DND-41 (cell line): ENCODE measurements at regions not wholly inside any gene's neighbourhood (a gene's known extent, or its start where the extent isn't known, plus 50 kb on each side); places are given as distances from the start of the nearest gene placed in this dataset.

Experiments used
- ATAC-seq: fragments of 200-7000 bp; cut with Tn5 transposase; 3 replicates; pipeline ENCODE4 v1.9.1; 2021; ENCODE audit warnings: low read depth; ENCODE audit not compliant: insufficient read depth
- DNase-seq: peaks from one replicate; pipeline ENCODE4 v3.0.0-alpha.2; 2020
- H2AFZ ChIP-seq: 2 replicates; pipeline ENCODE4 v1.6.0; 2012; ENCODE audit warnings: low read depth, low read length
- H3K27ac ChIP-seq: 2 replicates; pipeline ENCODE4 v1.5.1; 2012; ENCODE audit warnings: low read length, inconsistent platforms
- H3K27me3 ChIP-seq: fragments of 200-600 bp; sonication (generic); 2 replicates; pipeline ENCODE4 v1.6.0; 2012; ENCODE audit warnings: low read length, mild to moderate bottlenecking, inconsistent platforms; ENCODE audit not compliant: insufficient read depth, poor library complexity
- H3K36me3 ChIP-seq: 2 replicates; pipeline ENCODE4 v1.5.1; 2012; ENCODE audit warnings: low read length, inconsistent platforms; ENCODE audit not compliant: insufficient read depth
- H3K4me1 ChIP-seq: 2 replicates; pipeline ENCODE4 v1.5.1; 2012; ENCODE audit warnings: mild to moderate bottlenecking, low read length; ENCODE audit not compliant: insufficient read depth
- H3K4me2 ChIP-seq: 2 replicates; pipeline ENCODE4 v1.6.0; 2012; ENCODE audit warnings: mild to moderate bottlenecking, moderate library complexity, low read length, inconsistent platforms; ENCODE audit not compliant: insufficient read depth
- H3K4me3 ChIP-seq, 2 experiments: fragments of 200-600 bp in 1 of 2; shearing (Covaris generic) in 1 of 2; 2 replicates each; pipeline ENCODE4 v1.5.1; 2012 to 2016; ENCODE audit warnings: inconsistent platforms in 2 of 2, low read length in 2 of 2, mild to moderate bottlenecking in 2 of 2, low read depth in 1 of 2, moderate library complexity in 1 of 2
- H3K79me2 ChIP-seq: 2 replicates; pipeline ENCODE4 v1.6.0; 2012; ENCODE audit warnings: low read length, inconsistent platforms; ENCODE audit not compliant: insufficient read depth
- H3K9ac ChIP-seq: 2 replicates; pipeline ENCODE4 v1.6.0; 2012; ENCODE audit warnings: low read depth, mild to moderate bottlenecking, inconsistent platforms, low read length, moderate library complexity
- H3K9me3 ChIP-seq: 2 replicates; pipeline ENCODE4 v1.5.1; 2012; ENCODE audit warnings: low read length, moderate library complexity, mild to moderate bottlenecking, inconsistent platforms; ENCODE audit not compliant: insufficient read depth, severe bottlenecking
- H4K20me1 ChIP-seq: 2 replicates; pipeline ENCODE4 v1.6.0; 2012; ENCODE audit warnings: low read length; ENCODE audit not compliant: insufficient read depth
- EZH2 ChIP-seq: IDR thresholded peaks from 3 replicates; pipeline ENCODE4 v1.6.1; 2012; ENCODE audit warnings: borderline replicate concordance, low read depth, mild to moderate bottlenecking, moderate library complexity, low read length, inconsistent platforms; ENCODE audit not compliant: severe bottlenecking
- TF ChIP-seq, protein P1 (sequence below): IDR thresholded peaks from 2 replicates; pipeline ENCODE4 v1.5.1; 2012; ENCODE audit warnings: borderline replicate concordance, low read length, moderate library complexity, mild to moderate bottlenecking; ENCODE audit not compliant: poor library complexity, severe bottlenecking; ENCODE audit errors: extremely low read depth

DNA sequence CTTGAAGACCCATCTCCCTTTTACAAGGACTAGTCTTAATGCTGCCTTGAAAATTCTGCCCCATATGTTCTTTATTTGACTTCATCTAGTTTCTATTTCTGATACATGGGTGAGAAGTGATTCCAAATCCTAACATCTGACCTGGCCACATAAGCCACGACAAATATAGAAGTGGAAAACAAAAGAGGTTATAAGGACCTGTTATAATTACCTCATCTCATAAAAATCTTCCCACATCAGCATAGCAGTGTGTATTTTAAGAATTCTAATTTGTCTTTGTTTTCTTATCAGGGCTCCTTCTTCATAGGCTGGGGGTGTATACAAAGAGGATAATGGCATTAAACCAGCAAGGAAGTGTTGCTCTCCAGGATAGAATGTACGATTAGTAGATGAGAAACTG lies 1007.4 kb downstream of the TTLL7 start:
- Histone ChIP-seq H3K27me3 (no peaks in the 10 kb centered on the region), H3K79me2 (no peaks in the 10 kb centered on the region), H3K4me1 (no peaks in the 10 kb centered on the region), H2AFZ (no peak overlapping the region), H3K36me3 (no peaks in the 10 kb centered on the region), H3K9me3 (no peaks in the 10 kb centered on the region), H4K20me1 (no peaks in the 10 kb centered on the region), H3K4me3 (no peak overlapping the region), H3K4me2 (no peak overlapping the region), H3K27ac (no peak overlapping the region), H3K9ac (no peak overlapping the region)
- TF ChIP-seq, protein P1, sequence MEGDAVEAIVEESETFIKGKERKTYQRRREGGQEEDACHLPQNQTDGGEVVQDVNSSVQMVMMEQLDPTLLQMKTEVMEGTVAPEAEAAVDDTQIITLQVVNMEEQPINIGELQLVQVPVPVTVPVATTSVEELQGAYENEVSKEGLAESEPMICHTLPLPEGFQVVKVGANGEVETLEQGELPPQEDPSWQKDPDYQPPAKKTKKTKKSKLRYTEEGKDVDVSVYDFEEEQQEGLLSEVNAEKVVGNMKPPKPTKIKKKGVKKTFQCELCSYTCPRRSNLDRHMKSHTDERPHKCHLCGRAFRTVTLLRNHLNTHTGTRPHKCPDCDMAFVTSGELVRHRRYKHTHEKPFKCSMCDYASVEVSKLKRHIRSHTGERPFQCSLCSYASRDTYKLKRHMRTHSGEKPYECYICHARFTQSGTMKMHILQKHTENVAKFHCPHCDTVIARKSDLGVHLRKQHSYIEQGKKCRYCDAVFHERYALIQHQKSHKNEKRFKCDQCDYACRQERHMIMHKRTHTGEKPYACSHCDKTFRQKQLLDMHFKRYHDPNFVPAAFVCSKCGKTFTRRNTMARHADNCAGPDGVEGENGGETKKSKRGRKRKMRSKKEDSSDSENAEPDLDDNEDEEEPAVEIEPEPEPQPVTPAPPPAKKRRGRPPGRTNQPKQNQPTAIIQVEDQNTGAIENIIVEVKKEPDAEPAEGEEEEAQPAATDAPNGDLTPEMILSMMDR = no peak
- no peak for TF ChIP-seq EZH2
- ATAC-seq = no peak
- no peak for DNase-seq

DNA sequence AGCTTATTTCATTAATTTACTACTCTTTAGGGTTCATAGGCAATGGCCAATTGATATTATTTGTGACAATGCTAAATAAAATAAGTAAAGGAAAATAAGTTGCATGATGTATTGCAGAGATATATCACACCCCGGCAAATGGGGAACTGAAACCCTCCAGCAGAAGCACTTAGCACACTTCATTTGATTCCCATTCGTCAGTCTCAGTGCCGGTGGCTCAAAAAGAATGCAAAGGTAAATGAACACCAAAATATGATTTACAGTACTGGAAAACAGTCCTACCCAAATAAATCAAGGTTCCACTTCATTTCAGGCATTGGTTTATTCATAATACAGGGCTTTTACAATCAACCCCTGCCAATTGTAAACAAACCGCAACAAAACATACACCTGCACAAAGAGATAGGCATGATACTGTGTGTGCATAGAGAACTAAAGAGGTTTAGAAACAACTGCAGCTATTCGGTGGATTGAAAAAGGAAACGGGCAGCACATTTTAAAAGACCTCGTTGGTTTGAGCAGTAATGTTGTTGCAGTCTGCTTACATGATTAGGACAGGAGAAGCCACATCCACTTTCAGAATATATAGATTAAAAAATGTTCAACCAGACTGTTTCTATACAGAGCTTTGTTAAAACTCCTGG lies 1019.2 kb downstream of the TTLL7 start:
- TF ChIP-seq, protein P1 = no peak
- no peak for TF ChIP-seq EZH2
- Histone ChIP-seq H3K4me3 (no peak overlapping the region), H3K4me1 (no peaks in the 10 kb centered on the region), H3K4me2 (no peak overlapping the region), H3K79me2 (no peaks in the 10 kb centered on the region), H4K20me1 (no peaks in the 10 kb centered on the region), H3K27me3 (no peaks in the 10 kb centered on the region), H3K36me3 (no peaks in the 10 kb centered on the region), H3K9me3 (no peaks in the 10 kb centered on the region), H2AFZ (no peak overlapping the region), H3K9ac (no peak overlapping the region), H3K27ac (no peak overlapping the region)
- ATAC-seq = peak; percentile 67
- no peak for DNase-seq

DNA sequence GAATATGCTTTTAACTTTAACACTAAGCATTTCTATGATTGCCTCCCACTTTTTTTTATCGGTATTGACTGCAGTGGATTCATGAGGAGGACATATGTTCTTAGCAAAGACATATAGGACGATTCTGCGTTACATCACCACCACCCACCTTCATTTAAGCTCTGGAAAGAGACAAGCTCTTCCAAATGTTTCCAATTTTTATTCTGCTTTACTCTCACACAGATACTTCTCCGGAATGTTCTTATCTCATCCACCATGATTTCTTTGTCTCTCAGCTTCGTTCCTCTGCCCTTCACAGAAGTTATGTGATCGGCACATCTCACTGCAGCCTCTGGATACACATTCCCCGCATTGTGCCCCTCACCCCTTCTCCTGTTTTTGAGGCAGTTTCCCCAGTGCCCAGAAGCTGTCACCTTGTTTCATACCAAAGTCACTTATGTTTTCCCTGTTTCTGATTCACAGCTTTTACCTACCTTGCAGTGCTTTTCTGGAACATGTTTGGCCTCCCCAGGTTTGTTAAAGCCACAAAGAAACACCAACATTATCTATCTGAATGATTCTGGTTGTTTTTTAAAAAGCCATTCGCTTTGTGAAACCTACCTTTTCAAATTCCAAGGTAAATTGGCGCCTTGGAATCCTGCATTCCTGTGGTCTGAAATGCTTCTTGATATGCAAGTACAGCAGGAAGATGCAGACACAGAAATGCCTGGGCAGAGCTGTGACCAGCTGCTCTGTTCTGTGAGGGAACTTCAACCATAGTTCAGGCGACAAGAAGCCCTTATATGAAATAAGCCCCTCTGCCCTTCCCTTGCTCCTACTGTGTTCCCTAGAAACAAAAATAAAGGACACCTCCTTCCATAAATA lies 1020.2 kb downstream of the TTLL7 start:
- Histone ChIP-seq H3K79me2 (no peaks in the 10 kb centered on the region), H3K9ac (no peak overlapping the region), H2AFZ (no peak overlapping the region), H3K4me2 (no peak overlapping the region), H3K27ac (no peak overlapping the region), H3K4me1 (no peaks in the 10 kb centered on the region), H3K9me3 (no peaks in the 10 kb centered on the region), H4K20me1 (no peaks in the 10 kb centered on the region), H3K36me3 (no peaks in the 10 kb centered on the region), H3K4me3 (no peak overlapping the region), H3K27me3 (no peaks in the 10 kb centered on the region)
- TF ChIP-seq EZH2 = no peak
- DNase-seq (no peak), ATAC-seq (no peak)
